GM23248 (cell line): ENCODE measurements at regions not wholly inside any gene's neighbourhood (a gene's known extent, or its start where the extent isn't known, plus 50 kb on each side); places are given as distances from the start of the nearest gene placed in this dataset.

Experiments
- EZH2 ChIP-seq: fragments of 200-600 bp; sonication (generic); IDR thresholded peaks from 2 replicates; pipeline ENCODE4 v1.6.1; 2018; ENCODE audit warnings: antibody characterized with exemption, mild to moderate bottlenecking; ENCODE audit not compliant: insufficient read depth, poor library complexity, severe bottlenecking
- EZH2phosphoT487 ChIP-seq: fragments of 200-600 bp; sonication (generic); IDR thresholded peaks from 2 replicates; pipeline ENCODE4 v1.6.1; 2018; ENCODE audit warnings: antibody characterized with exemption, moderate library complexity, mild to moderate bottlenecking, low read depth; ENCODE audit not compliant: insufficient read depth

GRCh38 chr5:39628348-39628747, 203.6 kb upstream of the DAB2 start:
- no peak for TF ChIP-seq EZH2phosphoT487
- TF ChIP-seq EZH2: no peak
